ENCODE measurements at regions not wholly inside any gene's neighbourhood (a gene's known extent, or its start where the extent isn't known, plus 50 kb on each side); places are given as distances from the start of the nearest gene placed in this dataset.

DNA sequence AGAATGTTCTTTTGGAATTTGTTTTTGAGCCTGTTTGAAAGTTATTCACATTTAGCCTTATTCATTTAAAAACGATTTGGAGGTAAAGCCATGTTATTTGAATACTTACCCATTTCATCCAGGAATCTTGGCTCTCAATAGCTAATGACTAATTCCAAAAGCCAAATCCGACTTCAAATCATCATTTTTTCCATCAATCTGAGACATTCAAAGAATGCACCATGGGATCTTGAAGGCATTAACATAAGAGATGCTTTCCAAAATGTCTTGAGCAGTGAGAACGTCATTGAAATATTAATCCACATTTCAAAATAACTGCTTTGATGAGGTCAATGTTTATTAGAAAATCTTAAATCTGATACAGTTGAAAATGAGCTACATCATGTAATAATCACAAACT, 617.0 kb upstream of the RORB start:
- TF ChIP-seq, protein P1, sequence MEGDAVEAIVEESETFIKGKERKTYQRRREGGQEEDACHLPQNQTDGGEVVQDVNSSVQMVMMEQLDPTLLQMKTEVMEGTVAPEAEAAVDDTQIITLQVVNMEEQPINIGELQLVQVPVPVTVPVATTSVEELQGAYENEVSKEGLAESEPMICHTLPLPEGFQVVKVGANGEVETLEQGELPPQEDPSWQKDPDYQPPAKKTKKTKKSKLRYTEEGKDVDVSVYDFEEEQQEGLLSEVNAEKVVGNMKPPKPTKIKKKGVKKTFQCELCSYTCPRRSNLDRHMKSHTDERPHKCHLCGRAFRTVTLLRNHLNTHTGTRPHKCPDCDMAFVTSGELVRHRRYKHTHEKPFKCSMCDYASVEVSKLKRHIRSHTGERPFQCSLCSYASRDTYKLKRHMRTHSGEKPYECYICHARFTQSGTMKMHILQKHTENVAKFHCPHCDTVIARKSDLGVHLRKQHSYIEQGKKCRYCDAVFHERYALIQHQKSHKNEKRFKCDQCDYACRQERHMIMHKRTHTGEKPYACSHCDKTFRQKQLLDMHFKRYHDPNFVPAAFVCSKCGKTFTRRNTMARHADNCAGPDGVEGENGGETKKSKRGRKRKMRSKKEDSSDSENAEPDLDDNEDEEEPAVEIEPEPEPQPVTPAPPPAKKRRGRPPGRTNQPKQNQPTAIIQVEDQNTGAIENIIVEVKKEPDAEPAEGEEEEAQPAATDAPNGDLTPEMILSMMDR (IDR thresholded peaks at IDR 0.05), result no peak
- no peak for TF ChIP-seq POLR2A (IDR thresholded peaks at IDR 0.05)
